ENCODE measurements at regions not wholly inside any gene's neighbourhood (a gene's known extent, or its start where the extent isn't known, plus 50 kb on each side); places are given as distances from the start of the nearest gene placed in this dataset.

DNA sequence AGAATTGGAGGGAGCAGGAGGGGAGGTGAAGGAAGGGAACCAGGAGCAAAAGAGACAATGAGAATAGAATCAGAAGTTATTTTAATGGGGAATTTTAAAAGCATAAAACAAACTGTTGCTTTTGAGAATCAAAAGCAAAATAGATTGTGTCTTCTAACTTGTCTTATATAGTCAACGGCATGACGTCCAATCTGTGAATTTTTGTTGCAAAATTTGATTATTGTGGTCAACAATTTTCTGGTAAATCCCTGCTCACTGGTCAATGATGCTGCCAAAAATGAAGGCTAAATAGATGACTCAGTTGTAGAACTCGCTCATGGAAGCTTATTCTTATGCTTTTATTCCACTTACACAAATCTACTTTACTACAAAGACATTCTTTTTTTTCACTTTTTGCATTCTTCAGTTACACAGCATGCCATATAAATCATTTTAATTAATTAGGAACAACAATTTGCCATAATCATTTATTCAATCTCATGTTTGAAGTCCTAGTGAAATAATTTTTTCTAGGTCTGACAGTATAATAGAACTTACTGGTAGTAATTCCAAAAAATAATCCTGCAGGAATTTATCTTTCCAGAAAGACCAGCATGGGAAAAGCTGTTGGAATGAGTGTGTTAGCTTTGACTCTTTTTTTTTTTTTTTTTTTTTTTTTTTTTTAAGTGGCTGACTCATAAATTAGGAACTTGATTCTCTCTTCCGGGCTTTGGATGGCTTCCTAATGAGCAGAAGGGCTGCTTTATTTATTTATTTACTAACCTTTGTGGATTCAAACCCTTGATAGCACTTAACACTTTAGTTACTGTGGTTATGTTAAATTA, 256.9 kb downstream of the SPRY2 start:
- ChIA-PET POLR2A (interaction anchor here (0.6 kb wide), 1 partner anchor 148 kb away, joined by 6 read pairs; no protein-coding TSS in a partner anchor), CTCF (interaction anchor here (0.6 kb wide), 1 partner anchor 258 kb away, joined by 5 read pairs; no protein-coding TSS in a partner anchor)
- DNase-seq (ENCODE audit: low read depth, low spot score) = peak; percentile 74
- no peaks in the 10 kb centered on the region for H3K27me3 ChIP-seq (ENCODE audit: control insufficient read depth, insufficient read depth, low read length)
- TF ChIP-seq, protein P1, sequence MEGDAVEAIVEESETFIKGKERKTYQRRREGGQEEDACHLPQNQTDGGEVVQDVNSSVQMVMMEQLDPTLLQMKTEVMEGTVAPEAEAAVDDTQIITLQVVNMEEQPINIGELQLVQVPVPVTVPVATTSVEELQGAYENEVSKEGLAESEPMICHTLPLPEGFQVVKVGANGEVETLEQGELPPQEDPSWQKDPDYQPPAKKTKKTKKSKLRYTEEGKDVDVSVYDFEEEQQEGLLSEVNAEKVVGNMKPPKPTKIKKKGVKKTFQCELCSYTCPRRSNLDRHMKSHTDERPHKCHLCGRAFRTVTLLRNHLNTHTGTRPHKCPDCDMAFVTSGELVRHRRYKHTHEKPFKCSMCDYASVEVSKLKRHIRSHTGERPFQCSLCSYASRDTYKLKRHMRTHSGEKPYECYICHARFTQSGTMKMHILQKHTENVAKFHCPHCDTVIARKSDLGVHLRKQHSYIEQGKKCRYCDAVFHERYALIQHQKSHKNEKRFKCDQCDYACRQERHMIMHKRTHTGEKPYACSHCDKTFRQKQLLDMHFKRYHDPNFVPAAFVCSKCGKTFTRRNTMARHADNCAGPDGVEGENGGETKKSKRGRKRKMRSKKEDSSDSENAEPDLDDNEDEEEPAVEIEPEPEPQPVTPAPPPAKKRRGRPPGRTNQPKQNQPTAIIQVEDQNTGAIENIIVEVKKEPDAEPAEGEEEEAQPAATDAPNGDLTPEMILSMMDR (IDR thresholded peaks at IDR 0.05; ENCODE audit: low read depth, low read length) = no peak
- H3K27ac ChIP-seq (ENCODE audit: low read depth, low read length) = peak overlapping the region; percentile 47
- no peaks in the 10 kb centered on the region for H3K9me3 ChIP-seq (ENCODE audit: control insufficient read depth, insufficient read depth, low read length)
- peak overlapping the region; percentile 26; the same call in 1 of the 2 replicates for H3K4me3 ChIP-seq (ENCODE audit: low read depth, low read length)

DNA sequence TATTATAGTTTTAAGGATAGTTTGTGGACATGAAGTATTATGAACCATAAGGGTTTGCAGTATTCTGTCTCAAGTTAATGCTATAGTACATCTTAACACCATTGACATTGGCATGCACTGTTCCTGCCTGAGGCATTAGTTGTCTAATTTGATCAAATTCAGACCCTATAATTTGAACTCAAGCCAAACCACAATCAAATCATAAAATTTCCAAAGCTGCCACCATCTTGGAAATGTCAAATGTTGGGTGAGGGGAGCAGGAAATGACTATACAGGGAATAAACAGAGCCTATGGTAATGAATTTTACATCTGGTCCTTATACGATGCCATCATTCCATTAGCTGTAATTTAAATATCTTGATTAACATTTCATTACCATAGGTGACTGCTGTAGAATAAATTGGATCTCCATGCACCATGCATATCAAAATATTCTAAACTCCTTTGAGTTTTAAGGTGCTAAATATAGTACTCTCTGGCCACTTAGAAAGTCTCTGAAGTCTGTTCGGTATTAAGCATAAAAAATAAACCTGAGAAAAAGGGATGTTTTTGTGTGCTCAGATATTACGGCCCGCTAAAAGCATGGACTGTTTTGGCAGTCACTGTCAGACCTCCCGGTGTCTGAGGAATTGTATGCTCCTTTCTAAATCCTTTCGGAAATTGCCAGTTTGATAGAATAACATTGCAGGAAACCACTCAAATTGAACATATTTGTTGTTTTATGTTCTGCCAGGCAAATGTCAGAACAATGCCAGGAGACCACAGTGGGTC, 257.7 kb downstream of the SPRY2 start:
- no peaks in the 10 kb centered on the region for H3K9me3 ChIP-seq (ENCODE audit: control insufficient read depth, insufficient read depth, low read length)
- peak overlapping the region; percentile 26; the same call in 1 of the 2 replicates for H3K4me3 ChIP-seq (ENCODE audit: low read depth, low read length)
- no peak for DNase-seq (ENCODE audit: low read depth, low spot score)
- TF ChIP-seq, protein P1 (IDR thresholded peaks at IDR 0.05; ENCODE audit: low read depth, low read length) = no peak
- H3K27ac ChIP-seq (ENCODE audit: low read depth, low read length) = peak overlapping the region; percentile 47
- POLR2A ChIA-PET = no interaction called here
- no peaks in the 10 kb centered on the region for H3K27me3 ChIP-seq (ENCODE audit: control insufficient read depth, insufficient read depth, low read length)
- CTCF ChIA-PET = no interaction called here

DNA sequence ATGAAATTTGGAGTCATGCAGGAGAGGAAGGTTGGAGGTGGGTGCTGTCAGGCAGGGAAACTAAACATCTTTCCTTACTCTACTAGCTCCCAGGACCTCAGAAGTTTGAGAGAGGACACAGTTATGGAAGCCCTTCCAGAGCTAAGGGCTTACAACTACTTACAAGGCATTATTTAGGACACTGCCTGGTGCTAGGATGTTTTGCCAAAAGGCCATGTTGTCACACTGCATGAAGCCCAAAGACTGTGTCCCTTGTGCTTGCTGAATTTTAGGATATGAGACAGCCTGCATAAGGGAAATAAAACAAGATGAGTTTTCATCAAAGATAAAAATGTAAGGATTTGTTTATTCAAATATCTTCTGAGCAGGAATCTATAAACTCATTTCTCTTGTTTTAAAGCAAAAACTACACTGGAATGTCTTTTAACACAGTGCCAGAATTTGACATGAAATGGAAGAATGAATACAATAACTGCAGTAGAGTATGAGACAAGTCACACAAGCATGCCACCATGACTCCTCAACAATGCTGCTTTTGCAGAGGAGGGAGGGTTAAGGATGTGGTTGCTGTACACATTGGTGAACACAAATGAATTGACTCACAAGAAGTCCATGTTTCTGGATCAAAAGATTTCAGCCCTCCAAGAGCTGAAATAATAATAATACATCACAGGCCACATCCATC, 258.4 kb downstream of the SPRY2 start:
- no peaks in the 10 kb centered on the region for H3K9me3 ChIP-seq (ENCODE audit: control insufficient read depth, insufficient read depth, low read length)
- TF ChIP-seq, protein P1 (IDR thresholded peaks at IDR 0.05; ENCODE audit: low read depth, low read length) = no peak
- DNase-seq (ENCODE audit: low read depth, low spot score) = no peak
- no peak overlapping the region for H3K27ac ChIP-seq (ENCODE audit: low read depth, low read length)
- H3K27me3 ChIP-seq (ENCODE audit: control insufficient read depth, insufficient read depth, low read length) = no peaks in the 10 kb centered on the region
- H3K4me3 ChIP-seq (ENCODE audit: low read depth, low read length) = no peak overlapping the region
- CTCF ChIA-PET = interaction anchor here (0.6 kb wide), 1 partner anchor 215 kb away, joined by 3 read pairs; no protein-coding TSS in a partner anchor
- POLR2A ChIA-PET = no interaction called here

DNA sequence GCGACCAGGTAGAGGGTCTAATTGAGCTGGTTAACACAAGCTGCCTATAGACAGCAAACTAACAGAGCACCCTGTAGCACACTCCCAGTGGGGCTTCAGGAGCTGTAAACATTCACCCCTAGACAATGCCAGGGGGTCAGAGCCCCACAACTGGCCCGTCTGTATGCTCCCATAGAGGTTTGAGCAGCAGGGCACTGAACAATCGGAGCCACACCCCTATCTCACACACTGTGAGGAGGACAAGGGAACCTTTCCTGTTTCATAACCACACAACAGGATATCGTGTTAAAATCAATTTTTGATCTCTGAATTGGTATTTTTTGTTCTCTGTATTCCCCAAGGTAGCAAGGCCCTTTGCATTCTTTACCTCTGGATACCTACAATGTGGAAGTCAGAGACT, 266.1 kb downstream of the SPRY2 start:
- POLR2A ChIA-PET = no interaction called here
- no peak overlapping the region for H3K4me3 ChIP-seq (ENCODE audit: low read depth, low read length)
- H3K27me3 ChIP-seq (ENCODE audit: control insufficient read depth, insufficient read depth, low read length) = no peaks in the 10 kb centered on the region
- no peak for DNase-seq (ENCODE audit: low read depth, low spot score)
- H3K27ac ChIP-seq (ENCODE audit: low read depth, low read length) = no peak overlapping the region
- TF ChIP-seq, protein P1 (IDR thresholded peaks at IDR 0.05; ENCODE audit: low read depth, low read length) = no peak
- CTCF ChIA-PET = no interaction called here
- H3K9me3 ChIP-seq (ENCODE audit: control insufficient read depth, insufficient read depth, low read length) = peaks cover 5% of the 10 kb centered on the region; the same call in 1 of the 2 replicates

All from AG04450 (cell line).